IMR-90 (cell line): ENCODE measurements at regions not wholly inside any gene's neighbourhood (a gene's known extent, or its start where the extent isn't known, plus 50 kb on each side); places are given as distances from the start of the nearest gene placed in this dataset.

Experiments
- ATAC-seq: fragments of 200-7000 bp; cut with Tn5 transposase; 2 replicates; pipeline ENCODE4 v1.9.1; 2020; ENCODE audit warnings: low read depth, mild to moderate bottlenecking, moderate library complexity
- BruUV-seq: library from RNA; stranded (reverse); fragments of 400-500 nt; replicated peaks from 2 replicates; lab custom pipeline; 2021; lab: Mats Ljungman, UMichigan
- CTCF ChIA-PET: fragments of 300-600 bp; formaldehyde crosslinking; extraction: SDS; loops from one replicate; lab custom pipeline; 2021; ENCODE audit warnings: antibody characterized with exemption; lab: Yijun Ruan, JAX
- POLR2A ChIA-PET: fragments of 300-600 bp; sonication (Branson Sonifier 250); formaldehyde crosslinking; loops from one replicate; lab custom pipeline; 2022; ENCODE audit warnings: antibody characterized with exemption; ENCODE audit not compliant: unreplicated experiment; lab: Charles Lee
- DNase-seq: peaks from one replicate; pipeline ENCODE4 v3.0.0; 2013
- H2AFZ ChIP-seq: replicated peaks from 2 replicates; pipeline ENCODE3; 2013; ENCODE audit warnings: low read length, mild to moderate bottlenecking; ENCODE audit not compliant: poor library complexity
- H2AK5ac ChIP-seq: 2 replicates; pipeline ENCODE4 v1.6.1; 2013; ENCODE audit warnings: low read depth, low read length, inconsistent platforms
- H2AK9ac ChIP-seq: replicated peaks from 2 replicates; pipeline ENCODE3; 2013; ENCODE audit warnings: mild to moderate bottlenecking, low read depth, low read length, moderate library complexity; ENCODE audit not compliant: poor library complexity
- H2BK120ac ChIP-seq: 2 replicates; pipeline ENCODE4 v1.6.1; 2013; ENCODE audit warnings: low read depth, low read length, inconsistent platforms
- H2BK15ac ChIP-seq: 3 replicates; pipeline ENCODE4 v1.6.1; 2013; ENCODE audit warnings: low read depth, low read length, inconsistent platforms
- H2BK20ac ChIP-seq: 2 replicates; pipeline ENCODE4 v1.6.1; 2013; ENCODE audit warnings: low read depth, mild to moderate bottlenecking, inconsistent platforms, low read length, moderate library complexity
- H2BK5ac ChIP-seq: 2 replicates; pipeline ENCODE4 v1.6.1; 2013; ENCODE audit warnings: mild to moderate bottlenecking, low read depth, low read length, inconsistent platforms; ENCODE audit not compliant: poor library complexity, severe bottlenecking
- H3K14ac ChIP-seq: replicated peaks from 2 replicates; pipeline ENCODE4 v1.6.1; 2013; ENCODE audit warnings: low read depth, low read length, inconsistent platforms
- H3K18ac ChIP-seq: 2 replicates; pipeline ENCODE4 v1.6.1; 2013; ENCODE audit warnings: low read depth, low read length, control low read depth
- H3K23ac ChIP-seq: 2 replicates; pipeline ENCODE4 v1.6.1; 2013; ENCODE audit warnings: low read depth, low read length, inconsistent platforms
- H3K27ac ChIP-seq: 2 replicates; pipeline ENCODE4 v1.5.1; 2013; ENCODE audit warnings: mild to moderate bottlenecking, control low read depth, low read length; ENCODE audit not compliant: insufficient read depth
- H3K27me3 ChIP-seq: 2 replicates; pipeline ENCODE4 v1.6.1; 2013; ENCODE audit warnings: low read length; ENCODE audit not compliant: control insufficient read depth, insufficient read depth
- H3K36me3 ChIP-seq: 2 replicates; pipeline ENCODE4 v1.6.1; 2013; ENCODE audit warnings: low read length, mixed read lengths; ENCODE audit not compliant: control insufficient read depth, insufficient read depth
- H3K4ac ChIP-seq: 2 replicates; pipeline ENCODE4 v1.6.1; 2013; ENCODE audit warnings: low read depth, low read length, inconsistent platforms
- H3K4me1 ChIP-seq: 2 replicates; pipeline ENCODE4 v1.6.1; 2013; ENCODE audit warnings: low read length, mixed read lengths; ENCODE audit not compliant: control insufficient read depth, insufficient read depth
- H3K4me2 ChIP-seq: 2 replicates; pipeline ENCODE4 v1.6.1; 2013; ENCODE audit warnings: low read depth, mild to moderate bottlenecking, control low read depth, low read length, moderate library complexity
- H3K4me3 ChIP-seq: 2 replicates; pipeline ENCODE4 v1.5.1; 2013; ENCODE audit warnings: low read depth, mild to moderate bottlenecking, control low read depth, low read length, moderate library complexity; ENCODE audit not compliant: insufficient read depth
- H3K56ac ChIP-seq: 2 replicates; pipeline ENCODE4 v1.6.1; 2013; ENCODE audit warnings: low read length, inconsistent platforms; ENCODE audit not compliant: insufficient read depth; ENCODE audit errors: extremely low read depth
- H3K79me1 ChIP-seq, 2 experiments: 2 replicates each; pipeline ENCODE4 v1.6.1; 2013; ENCODE audit warnings: low read length in 2 of 2, inconsistent platforms in 1 of 2, low read depth in 1 of 2
- H3K9ac ChIP-seq: 2 replicates; pipeline ENCODE4 v1.6.1; 2013; ENCODE audit warnings: low read depth, low read length, control low read depth
- H3K9me1 ChIP-seq: 2 replicates; pipeline ENCODE4 v1.6.1; 2013; ENCODE audit warnings: low read length, inconsistent platforms; ENCODE audit not compliant: insufficient read depth
- H3K9me3 ChIP-seq: 2 replicates; pipeline ENCODE4 v1.6.1; 2013; ENCODE audit warnings: low read length; ENCODE audit not compliant: control insufficient read depth, insufficient read depth
- H4K20me1 ChIP-seq: 2 replicates; pipeline ENCODE4 v1.6.1; 2013; ENCODE audit warnings: low read length, inconsistent platforms; ENCODE audit not compliant: insufficient read depth
- H4K5ac ChIP-seq: 2 replicates; pipeline ENCODE4 v1.6.1; 2013; ENCODE audit warnings: mild to moderate bottlenecking, low read depth, low read length, control low read depth
- H4K8ac ChIP-seq, 2 experiments: 2 replicates each; pipeline ENCODE4 v1.6.1; 2013; ENCODE audit warnings: low read depth in 2 of 2, low read length in 2 of 2, control low read depth in 1 of 2, inconsistent platforms in 1 of 2
- H4K91ac ChIP-seq: 2 replicates; pipeline ENCODE4 v1.6.1; 2013; ENCODE audit warnings: low read depth, low read length, inconsistent platforms; ENCODE audit not compliant: insufficient read depth
- BHLHE40 ChIP-seq: fragments of 150-350 bp; IDR thresholded peaks from 2 replicates; pipeline ENCODE4 v1.6.1; 2016; ENCODE audit warnings: mild to moderate bottlenecking, low read depth, low read length
- CEBPB ChIP-seq: IDR thresholded peaks from 2 replicates; pipeline ENCODE4 v1.6.1; 2012; ENCODE audit warnings: low read depth, low read length, improper control_type of control experiment
- MAFK ChIP-seq: IDR thresholded peaks from 2 replicates; pipeline ENCODE4 v1.6.1; 2012; ENCODE audit warnings: low read depth, low read length, improper control_type of control experiment
- MAZ ChIP-seq: IDR thresholded peaks from 2 replicates; pipeline ENCODE4 v1.6.1; 2012; ENCODE audit warnings: low read depth, mild to moderate bottlenecking, low read length, improper control_type of control experiment, moderate library complexity, borderline replicate concordance
- MXI1 ChIP-seq: IDR thresholded peaks from 2 replicates; pipeline ENCODE4 v1.6.1; 2012; ENCODE audit warnings: low read depth, mild to moderate bottlenecking, low read length, moderate library complexity, borderline replicate concordance
- NFE2L2 ChIP-seq: fragments of 150-350 bp; IDR thresholded peaks from 2 replicates; pipeline ENCODE4 v1.6.1; 2016; ENCODE audit warnings: low read depth, mild to moderate bottlenecking, low read length
- POLR2A ChIP-seq: IDR thresholded peaks from 2 replicates; pipeline ENCODE4 v1.6.1; 2012; ENCODE audit warnings: mild to moderate bottlenecking, low read depth, low read length
- RCOR1 ChIP-seq: IDR thresholded peaks from 2 replicates; pipeline ENCODE4 v1.6.1; 2012; ENCODE audit warnings: mild to moderate bottlenecking, low read length, improper control_type of control experiment; ENCODE audit not compliant: insufficient replicate concordance
- SMC3 ChIP-seq: fragments of 150-350 bp; IDR thresholded peaks from 2 replicates; pipeline ENCODE4 v1.6.1; 2016; ENCODE audit warnings: low read depth, mild to moderate bottlenecking, antibody characterized with exemption, low read length, moderate library complexity
- WGBS, 2 experiments: methylation state at CpG; one replicate each; pipeline versions ENCODE4 v1.1.5 to v1.1.7; 2013; ENCODE audit warnings: missing lambda C conversion rate in 2 of 2; ENCODE audit not compliant: insufficient read length in 1 of 2; ENCODE audit errors: extremely low coverage in 2 of 2; 5-methylcytosine and 5-hydroxymethylcytosine counted together
- dilution Hi-C: fragments of 300-500 bp; cut with HindIII; formaldehyde crosslinking; loops from one replicate; pipeline ENCODE4 v1.14.3; 2018; ENCODE audit warnings: low sequenced_read_pairs; ENCODE audit not compliant: unreplicated experiment
- in situ Hi-C: fragments of 300-500 bp; cut with MboI; formaldehyde crosslinking; loops from 3 replicates; pipeline ENCODE4 v1.14.3; 2019; ENCODE audit warnings: low sequenced_read_pairs, inconsistent platforms, mixed read lengths
- intact Hi-C: fragments of 100-400 bp; cut with micrococcal nuclease; formaldehyde crosslinking; loops from 2 replicates; pipeline ENCODE4 v1.10.0; 2022
- TF ChIP-seq, protein P1 (sequence below): fragments of 150-350 bp; IDR thresholded peaks from 2 replicates; pipeline ENCODE4 v1.6.1; 2017; ENCODE audit warnings: mild to moderate bottlenecking, antibody characterized with exemption, low read length, low read depth
- TF ChIP-seq, protein P2 (sequence below): fragments of 150-350 bp; IDR thresholded peaks from 2 replicates; pipeline ENCODE4 v1.6.1; 2016; ENCODE audit warnings: low read depth, mild to moderate bottlenecking, low read length, moderate library complexity, borderline replicate concordance

DNA sequence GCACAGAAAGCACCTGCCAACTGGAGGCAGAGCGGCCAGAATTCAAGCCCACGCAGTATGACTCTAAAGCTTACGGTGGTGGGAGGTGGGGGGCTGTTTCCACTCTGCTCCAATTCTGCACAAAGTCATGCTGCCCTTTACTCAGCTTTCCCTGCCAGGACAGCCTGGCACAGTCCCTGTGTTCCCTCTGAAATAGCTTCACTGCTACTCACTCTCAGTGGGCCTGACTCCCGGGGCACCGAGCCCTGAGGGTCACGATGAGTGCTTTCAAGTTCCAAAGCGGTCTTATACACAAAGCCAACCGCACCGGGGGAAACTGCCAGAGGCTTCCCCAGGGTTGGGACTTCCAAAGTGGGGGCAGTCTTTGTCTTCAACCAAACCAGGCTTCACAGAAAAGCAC lies 306.1 kb upstream of the XYLT1 start:
- Histone ChIP-seq H2BK120ac (no peak overlapping the region), H2AK9ac (no peak overlapping the region), H3K23ac (no peak overlapping the region), H4K5ac (no peak overlapping the region), H3K4me3 (no peak overlapping the region), H3K9me1 (no peaks in the 10 kb centered on the region), H3K4me2 (no peak overlapping the region), H3K14ac (no peak overlapping the region), H3K36me3 (no peaks in the 10 kb centered on the region), H3K56ac (no peak overlapping the region), H2BK20ac (no peak overlapping the region), H2AFZ (no peak overlapping the region), H4K91ac (no peak overlapping the region), H3K27ac (no peak overlapping the region), H3K4me1 (no peaks in the 10 kb centered on the region; the same call in 1 of the 2 replicates), H4K20me1 (no peaks in the 10 kb centered on the region), H3K27me3 (no peaks in the 10 kb centered on the region), H3K9ac (no peak overlapping the region), H2BK5ac (no peak overlapping the region), H3K9me3 (no peaks in the 10 kb centered on the region), H3K18ac (no peak overlapping the region), H2AK5ac (no peak overlapping the region), H3K4ac (no peak overlapping the region), H2BK15ac (no peak overlapping the region), H4K8ac (no peak overlapping the region), H3K79me1 (no peaks in the 10 kb centered on the region)
- ATAC-seq (no peak), DNase-seq (no peak)
- dilution Hi-C loops (no loop called here), in situ Hi-C loops (no loop called here), intact Hi-C loops (no loop called here)
- TF ChIP-seq BHLHE40 = no peak
- no peak for TF ChIP-seq MAZ
- no peak for TF ChIP-seq MXI1
- TF ChIP-seq, protein P1, sequence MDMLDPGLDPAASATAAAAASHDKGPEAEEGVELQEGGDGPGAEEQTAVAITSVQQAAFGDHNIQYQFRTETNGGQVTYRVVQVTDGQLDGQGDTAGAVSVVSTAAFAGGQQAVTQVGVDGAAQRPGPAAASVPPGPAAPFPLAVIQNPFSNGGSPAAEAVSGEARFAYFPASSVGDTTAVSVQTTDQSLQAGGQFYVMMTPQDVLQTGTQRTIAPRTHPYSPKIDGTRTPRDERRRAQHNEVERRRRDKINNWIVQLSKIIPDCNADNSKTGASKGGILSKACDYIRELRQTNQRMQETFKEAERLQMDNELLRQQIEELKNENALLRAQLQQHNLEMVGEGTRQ = no peak
- TF ChIP-seq CEBPB = no peak
- no peak for TF ChIP-seq MAFK
- no peak for TF ChIP-seq POLR2A
- TF ChIP-seq, protein P2, sequence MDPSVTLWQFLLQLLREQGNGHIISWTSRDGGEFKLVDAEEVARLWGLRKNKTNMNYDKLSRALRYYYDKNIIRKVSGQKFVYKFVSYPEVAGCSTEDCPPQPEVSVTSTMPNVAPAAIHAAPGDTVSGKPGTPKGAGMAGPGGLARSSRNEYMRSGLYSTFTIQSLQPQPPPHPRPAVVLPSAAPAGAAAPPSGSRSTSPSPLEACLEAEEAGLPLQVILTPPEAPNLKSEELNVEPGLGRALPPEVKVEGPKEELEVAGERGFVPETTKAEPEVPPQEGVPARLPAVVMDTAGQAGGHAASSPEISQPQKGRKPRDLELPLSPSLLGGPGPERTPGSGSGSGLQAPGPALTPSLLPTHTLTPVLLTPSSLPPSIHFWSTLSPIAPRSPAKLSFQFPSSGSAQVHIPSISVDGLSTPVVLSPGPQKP = no peak
- TF ChIP-seq RCOR1 = no peak
- no peak for TF ChIP-seq SMC3
- TF ChIP-seq NFE2L2 = no peak
- ChIA-PET CTCF (no interaction called here), POLR2A (no interaction called here)
- BruUV-seq = no TSS peak
- no CpG with 5 or more reads among the region's 9 CpGs for WGBS, 2 experiments
